LNCAP (cell line): ENCODE measurements at regions not wholly inside any gene's neighbourhood (a gene's known extent, or its start where the extent isn't known, plus 50 kb on each side); places are given as distances from the start of the nearest gene placed in this dataset.

Experiments used
- CTCF ChIP-seq: fragments of 450-650 bp; IDR thresholded peaks from 2 replicates; pipeline ENCODE4 v1.5.1; 2017; ENCODE audit warnings: mild to moderate bottlenecking

DNA sequence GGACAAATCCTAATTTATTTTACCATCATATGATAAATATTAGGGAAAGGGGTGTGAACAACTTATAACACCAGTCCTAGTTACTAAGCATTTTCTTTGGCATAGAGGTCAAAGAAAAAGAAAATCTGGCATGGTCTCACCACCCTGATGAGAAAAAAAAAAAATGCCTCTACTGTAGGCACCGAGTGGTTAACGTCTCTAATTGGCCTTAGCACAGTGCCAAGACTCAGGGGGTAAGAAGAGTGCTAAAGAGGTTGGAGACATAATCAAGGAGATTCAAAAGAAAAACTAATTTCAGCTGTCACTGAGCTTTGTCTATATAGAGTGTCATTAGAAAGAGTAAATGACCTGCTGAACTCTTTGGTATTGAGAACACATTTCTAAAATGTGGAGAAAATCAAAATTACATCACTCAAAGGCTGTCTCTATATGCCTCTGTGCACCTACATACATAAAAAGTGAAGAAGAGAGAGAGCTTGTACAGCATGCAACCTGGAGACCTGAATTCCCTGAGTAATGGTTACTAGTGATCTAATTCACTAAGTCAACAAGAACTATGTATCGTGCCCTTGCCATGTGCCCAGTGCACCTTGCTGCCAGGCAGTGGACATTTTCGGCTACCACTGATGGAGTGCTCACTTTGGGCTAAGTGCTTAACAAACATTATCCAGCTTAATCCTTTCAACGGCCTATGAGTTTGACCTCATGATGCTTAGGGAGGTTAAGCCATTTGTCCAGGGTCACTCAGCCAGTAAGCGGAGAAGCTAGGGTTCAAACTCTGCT lies 113.8 kb upstream of the G2E3 start:
- no peak for TF ChIP-seq CTCF

GRCh38 chr14:30445852-30446251 lies 113.1 kb upstream of the G2E3 start:
- TF ChIP-seq CTCF, result no peak

DNA sequence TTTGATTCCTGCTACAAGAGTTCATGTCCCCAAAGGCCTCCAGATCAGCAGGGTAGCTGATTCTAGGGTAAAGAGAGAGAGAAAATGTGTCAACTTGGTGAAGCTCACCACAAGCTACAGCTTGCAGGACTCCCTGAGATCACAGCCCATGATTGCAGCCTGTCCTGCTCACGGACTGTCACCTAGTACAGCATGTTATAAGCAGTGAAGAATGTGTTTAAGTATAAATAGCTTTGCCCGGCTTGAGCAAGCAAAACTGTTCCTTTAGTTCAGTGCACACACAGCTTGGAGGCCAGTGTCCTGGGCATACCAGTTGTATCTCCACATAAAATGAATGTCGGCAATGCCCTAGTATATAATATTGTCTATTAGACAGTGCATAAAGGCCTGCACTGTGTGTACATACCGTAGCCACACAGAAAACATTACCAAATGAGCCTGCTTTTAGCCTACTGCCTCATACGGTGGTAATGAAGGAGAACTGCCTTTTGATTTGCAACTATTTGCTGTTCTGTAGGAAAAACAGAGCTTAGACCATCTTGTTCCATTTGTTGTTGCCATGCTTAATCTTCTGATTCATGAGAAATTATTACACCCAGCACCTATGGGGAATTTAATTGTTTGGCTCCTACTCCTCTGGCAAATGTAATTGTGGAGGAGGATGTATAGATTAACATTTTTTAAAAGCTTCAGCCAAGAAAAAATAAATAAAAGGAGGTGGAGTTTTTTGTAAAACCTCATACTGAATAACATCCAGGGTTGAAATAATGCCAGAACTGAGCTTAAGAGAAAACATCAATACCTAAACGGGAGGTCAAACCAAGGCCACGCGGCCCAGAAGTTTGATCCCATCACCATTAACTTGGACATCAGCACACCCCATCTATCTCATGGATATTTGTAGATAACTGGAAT lies 108.1 kb upstream of the G2E3 start:
- no peak for TF ChIP-seq CTCF

GRCh38 chr14:30456296-30456695 lies 102.7 kb upstream of the G2E3 start:
- no peak for TF ChIP-seq CTCF

DNA sequence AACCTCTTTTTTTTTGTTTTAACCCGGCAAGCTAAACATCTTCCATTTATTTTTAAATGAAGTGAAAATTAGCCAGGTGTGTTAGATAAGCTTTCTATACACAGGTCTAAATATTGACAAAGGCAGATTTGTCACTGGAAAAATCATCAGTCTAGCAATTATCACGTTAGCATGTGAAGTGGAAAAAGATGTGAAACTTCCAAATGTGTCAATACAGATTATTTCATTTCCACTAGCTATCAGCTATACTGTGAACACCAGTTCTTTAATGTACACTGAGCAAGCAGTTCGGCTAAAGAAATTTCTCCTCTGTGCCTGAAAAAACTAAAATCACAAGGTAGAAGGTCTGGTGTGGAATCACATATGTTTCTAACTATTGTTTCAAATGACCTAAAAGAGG lies 96.6 kb upstream of the G2E3 start:
- no peak for TF ChIP-seq CTCF

- no peak for TF ChIP-seq CTCF
These were observed 94.5 kb upstream of the G2E3 start for GRCh38 chr14:30464481-30464880.

GRCh38 chr14:30468354-30468753 lies 90.6 kb upstream of the G2E3 start:
- no peak for TF ChIP-seq CTCF
